Loucy (cell line): ENCODE measurements at regions not wholly inside any gene's neighbourhood (a gene's known extent, or its start where the extent isn't known, plus 50 kb on each side); places are given as distances from the start of the nearest gene placed in this dataset.

Experiments used
- CTCF ChIP-seq: fragments of 200-600 bp; sonication (generic); conservative IDR thresholded peaks from 2 replicates; pipeline ENCODE4 v1.5.1; 2014; ENCODE audit warnings: mild to moderate bottlenecking, antibody characterized with exemption, low read length
- EZH2phosphoT487 ChIP-seq: fragments of 200-600 bp; IDR thresholded peaks from 2 replicates; pipeline ENCODE4 v1.6.1; 2018; ENCODE audit warnings: antibody characterized with exemption, mild to moderate bottlenecking, moderate library complexity, borderline replicate concordance

GRCh38 chr1:185490924-185491323, 173.9 kb upstream of the IVNS1ABP start:
- TF ChIP-seq CTCF (no peak), EZH2phosphoT487 (no peak)
